WTC11 (cell line): ENCODE measurements at regions not wholly inside any gene's neighbourhood (a gene's known extent, or its start where the extent isn't known, plus 50 kb on each side); places are given as distances from the start of the nearest gene placed in this dataset.

Experiments
- ATAC-seq: fragments of 200-7000 bp; cut with Tn5 transposase; 2 replicates; pipeline ENCODE4 v1.10.0; 2021; ENCODE audit warnings: mild to moderate bottlenecking, moderate library complexity
- CTCF ChIA-PET: fragments of 300-600 bp; sonication (Branson Sonifier 250); formaldehyde crosslinking; loops from one replicate; lab custom pipeline; 2021; ENCODE audit warnings: antibody characterized with exemption; lab: Charles Lee
- POLR2A ChIA-PET: fragments of 350-600 bp; sonication (Branson Sonifier 250); formaldehyde crosslinking; loops from one replicate; lab custom pipeline; 2021; ENCODE audit warnings: antibody characterized with exemption; lab: Charles Lee
- DNase-seq: peaks from one replicate; pipeline ENCODE4 v3.0.0; 2021; ENCODE audit warnings: low spot score
- H3K27ac Mint-ChIP-seq: 2 replicates; pipeline ENCODE4 v1.8.0; 2021; ENCODE audit warnings: mixed read lengths
- H3K27me3 Mint-ChIP-seq: 2 replicates; pipeline ENCODE4 v1.8.0; 2021; ENCODE audit warnings: low read depth, mild to moderate bottlenecking, moderate library complexity, mixed read lengths
- H3K36me3 Mint-ChIP-seq: 2 replicates; pipeline ENCODE4 v1.8.0; 2021; ENCODE audit warnings: mixed read lengths
- H3K4me1 Mint-ChIP-seq: 2 replicates; pipeline ENCODE4 v1.8.0; 2022; ENCODE audit warnings: mixed read lengths
- H3K4me3 Mint-ChIP-seq: 2 replicates; pipeline ENCODE4 v1.8.0; 2021; ENCODE audit warnings: mild to moderate bottlenecking, moderate library complexity, mixed read lengths
- H3K9me3 Mint-ChIP-seq: 2 replicates; pipeline ENCODE4 v1.8.0; 2021; ENCODE audit warnings: mixed read lengths
- CTCF ChIP-seq: fragments of 200-600 bp; IDR thresholded peaks from 2 replicates; pipeline ENCODE4 v1.8.0; 2022; ENCODE audit warnings: antibody characterized with exemption
- FOXK1 ChIP-seq: sonication (generic); formaldehyde crosslinking; IDR thresholded peaks from 2 replicates; pipeline ENCODE4 v1.8.0; 2022; ENCODE audit warnings: mild to moderate bottlenecking, moderate library complexity, missing genetic modification reagents
- FOXP1 ChIP-seq: sonication (generic); formaldehyde crosslinking; IDR thresholded peaks from 2 replicates; pipeline ENCODE4 v1.8.0; 2022; ENCODE audit warnings: missing genetic modification reagents, mild to moderate bottlenecking, moderate library complexity, borderline replicate concordance
- FOXP4 ChIP-seq: sonication (generic); formaldehyde crosslinking; IDR thresholded peaks from 2 replicates; pipeline ENCODE4 v1.8.0; 2022; ENCODE audit warnings: mild to moderate bottlenecking, missing genetic modification reagents
- GABPB1 ChIP-seq: sonication (generic); formaldehyde crosslinking; IDR thresholded peaks from 2 replicates; pipeline ENCODE4 v1.8.1; 2023; ENCODE audit warnings: mild to moderate bottlenecking, missing genetic modification reagents
- RELA ChIP-seq: sonication (generic); formaldehyde crosslinking; IDR thresholded peaks from 2 replicates; pipeline ENCODE4 v1.8.1; 2022; ENCODE audit warnings: missing genetic modification reagents, mild to moderate bottlenecking, borderline replicate concordance
- SMAD3 ChIP-seq: sonication (generic); formaldehyde crosslinking; IDR thresholded peaks from 2 replicates; pipeline ENCODE4 v1.8.0; 2022; ENCODE audit warnings: missing genetic modification reagents, mild to moderate bottlenecking, borderline replicate concordance
- SP1 ChIP-seq: sonication (generic); formaldehyde crosslinking; conservative IDR thresholded peaks from 2 replicates; pipeline ENCODE4 v1.8.1; 2022; ENCODE audit warnings: missing genetic modification reagents
- TCF7 ChIP-seq: sonication (generic); formaldehyde crosslinking; IDR thresholded peaks from 2 replicates; pipeline ENCODE4 v1.8.0; 2022; ENCODE audit warnings: mild to moderate bottlenecking, low read depth, missing genetic modification reagents, moderate library complexity
- TEAD1 ChIP-seq: sonication (generic); formaldehyde crosslinking; IDR thresholded peaks from 2 replicates; pipeline ENCODE4 v1.8.0; 2022; ENCODE audit warnings: mild to moderate bottlenecking, missing genetic modification reagents
- USF2 ChIP-seq: sonication (generic); formaldehyde crosslinking; IDR thresholded peaks from 2 replicates; pipeline ENCODE4 v1.8.1; 2023; ENCODE audit warnings: mild to moderate bottlenecking, missing genetic modification reagents, moderate library complexity
- ZNF138 ChIP-seq: sonication (generic); formaldehyde crosslinking; conservative IDR thresholded peaks from 2 replicates; pipeline ENCODE4 v1.8.1; 2022; ENCODE audit warnings: mild to moderate bottlenecking, moderate library complexity, missing genetic modification reagents
- ZNF263 ChIP-seq: sonication (generic); formaldehyde crosslinking; IDR thresholded peaks from 2 replicates; pipeline ENCODE4 v1.8.1; 2022; ENCODE audit warnings: low read depth, mild to moderate bottlenecking, moderate library complexity, missing genetic modification reagents
- ZNF281 ChIP-seq: sonication (generic); formaldehyde crosslinking; IDR thresholded peaks from 2 replicates; pipeline ENCODE4 v1.8.0; 2023; ENCODE audit warnings: mild to moderate bottlenecking, missing genetic modification reagents
- ZSCAN18 ChIP-seq: fragments of 250-450 bp; sonication (Bioruptor Pico); IDR thresholded peaks from 2 replicates; pipeline ENCODE4 v2.1.2; 2022; ENCODE audit warnings: mild to moderate bottlenecking, moderate library complexity

- H3K9me3 Mint-ChIP-seq: peaks cover 42% of the 10 kb centered on the region
- ATAC-seq: no peak
- peaks cover 31% of the 10 kb centered on the region for H3K36me3 Mint-ChIP-seq
- CTCF ChIA-PET: no interaction called here
- H3K27ac Mint-ChIP-seq: no peak overlapping the region
- no peaks in the 10 kb centered on the region for H3K27me3 Mint-ChIP-seq
- no peaks in the 10 kb centered on the region for H3K4me1 Mint-ChIP-seq
- no peak for DNase-seq
- H3K4me3 Mint-ChIP-seq: no peak overlapping the region
- POLR2A ChIA-PET: no interaction called here
- TF ChIP-seq USF2 (CRISPR knock-in tag): no peak
- TF ChIP-seq FOXK1 (CRISPR knock-in tag): no peak
- no peak for TF ChIP-seq ZNF138 (CRISPR knock-in tag)
- no peak for TF ChIP-seq RELA (CRISPR knock-in tag)
- no peak for TF ChIP-seq CTCF
- no peak for TF ChIP-seq SP1 (CRISPR knock-in tag)
- TF ChIP-seq SMAD3: no peak
- no peak for TF ChIP-seq GABPB1
- TF ChIP-seq FOXP4 (CRISPR knock-in tag): no peak
- no peak for TF ChIP-seq ZNF263
- TF ChIP-seq ZSCAN18 (CRISPR knock-in tag): no peak
- TF ChIP-seq ZNF281 (CRISPR knock-in tag): no peak
Observed at GRCh38 chr4:131499141-131499873, 1649.8 kb upstream of the PCDH10 start.

- TF ChIP-seq FOXP1 (CRISPR knock-in tag): no peak
- no peak for TF ChIP-seq TEAD1
- no peak for TF ChIP-seq TCF7 (CRISPR knock-in tag)
- TF ChIP-seq RELA (CRISPR knock-in tag): no peak
- no peaks in the 10 kb centered on the region for H3K36me3 Mint-ChIP-seq
- no peak for ATAC-seq
- no peak overlapping the region for H3K27ac Mint-ChIP-seq
- H3K27me3 Mint-ChIP-seq: no peaks in the 10 kb centered on the region
- no peaks in the 10 kb centered on the region for H3K9me3 Mint-ChIP-seq
- H3K4me3 Mint-ChIP-seq: no peak overlapping the region
- no peaks in the 10 kb centered on the region for H3K4me1 Mint-ChIP-seq
- CTCF ChIA-PET: no interaction called here
- DNase-seq: no peak
- POLR2A ChIA-PET: no interaction called here
Observed at GRCh38 chr4:131509521-131509920, 1639.6 kb upstream of the PCDH10 start.
